ENCODE measurements at regions not wholly inside any gene's neighbourhood (a gene's known extent, or its start where the extent isn't known, plus 50 kb on each side); places are given as distances from the start of the nearest gene placed in this dataset.

DNA sequence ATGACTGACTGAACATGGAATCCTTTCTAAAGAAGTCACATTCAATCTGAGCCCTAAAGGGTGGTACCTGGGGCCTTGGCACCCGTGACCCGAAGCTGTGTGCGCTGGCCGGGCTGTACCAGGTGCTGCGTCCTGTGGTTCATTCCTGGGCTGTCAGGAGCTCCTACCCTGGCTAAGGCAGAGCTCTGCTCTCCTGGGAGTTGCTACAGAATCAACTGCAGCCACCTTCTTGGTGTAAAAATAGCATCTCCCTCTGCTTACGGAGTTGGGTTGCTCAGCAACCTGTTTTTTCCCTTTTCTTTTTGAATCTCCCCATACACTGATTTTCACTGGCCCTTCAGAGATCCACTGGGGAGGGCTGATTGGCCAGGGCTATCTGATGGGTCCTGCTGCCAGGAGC lies 236.6 kb upstream of the PDE10A start:
- TF ChIP-seq, protein P1, sequence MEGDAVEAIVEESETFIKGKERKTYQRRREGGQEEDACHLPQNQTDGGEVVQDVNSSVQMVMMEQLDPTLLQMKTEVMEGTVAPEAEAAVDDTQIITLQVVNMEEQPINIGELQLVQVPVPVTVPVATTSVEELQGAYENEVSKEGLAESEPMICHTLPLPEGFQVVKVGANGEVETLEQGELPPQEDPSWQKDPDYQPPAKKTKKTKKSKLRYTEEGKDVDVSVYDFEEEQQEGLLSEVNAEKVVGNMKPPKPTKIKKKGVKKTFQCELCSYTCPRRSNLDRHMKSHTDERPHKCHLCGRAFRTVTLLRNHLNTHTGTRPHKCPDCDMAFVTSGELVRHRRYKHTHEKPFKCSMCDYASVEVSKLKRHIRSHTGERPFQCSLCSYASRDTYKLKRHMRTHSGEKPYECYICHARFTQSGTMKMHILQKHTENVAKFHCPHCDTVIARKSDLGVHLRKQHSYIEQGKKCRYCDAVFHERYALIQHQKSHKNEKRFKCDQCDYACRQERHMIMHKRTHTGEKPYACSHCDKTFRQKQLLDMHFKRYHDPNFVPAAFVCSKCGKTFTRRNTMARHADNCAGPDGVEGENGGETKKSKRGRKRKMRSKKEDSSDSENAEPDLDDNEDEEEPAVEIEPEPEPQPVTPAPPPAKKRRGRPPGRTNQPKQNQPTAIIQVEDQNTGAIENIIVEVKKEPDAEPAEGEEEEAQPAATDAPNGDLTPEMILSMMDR (IDR thresholded peaks at IDR 0.05): no peak
- no peak for TF ChIP-seq ZFX (IDR thresholded peaks at IDR 0.05; ENCODE audit: borderline replicate concordance)
